Activated CD4-positive, alpha-beta T cell treated with anti-CD3 and anti-CD28 coated beads, Interleukin-2, amount 50 U/mL, for 16 hours (primary cell): ENCODE measurements at regions not wholly inside any gene's neighbourhood (a gene's known extent, or its start where the extent isn't known, plus 50 kb on each side); places are given as distances from the start of the nearest gene placed in this dataset.
"Not testable (repeated sequence)": the region's sequence is repeated elsewhere in the genome, so short reads cannot be mapped to it uniquely, and the experiment has no call there.

Experiments
- DNase-seq: peaks from one replicate; pipeline ENCODE4 v3.0.0-alpha.2; 2020

DNA sequence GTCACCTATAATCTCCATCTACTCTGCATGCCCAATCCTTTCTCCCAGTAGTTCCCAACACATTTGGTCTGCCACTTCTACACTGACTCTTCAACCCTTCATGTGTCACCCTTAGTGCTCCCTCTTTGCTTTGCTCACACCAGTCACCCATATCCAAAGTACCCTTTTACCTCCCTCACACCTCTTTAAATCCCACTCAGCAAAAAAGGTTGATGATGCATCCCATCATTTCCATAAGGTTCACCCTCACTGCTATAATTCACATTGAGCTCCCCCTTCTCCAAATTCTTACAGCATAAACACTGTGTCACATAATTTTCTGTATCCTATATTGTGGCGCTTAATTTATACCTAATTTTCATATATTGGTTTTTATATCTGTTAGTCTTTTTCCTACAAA, 83.8 kb upstream of the ATP1B1 start:
- no peak for DNase-seq

DNA sequence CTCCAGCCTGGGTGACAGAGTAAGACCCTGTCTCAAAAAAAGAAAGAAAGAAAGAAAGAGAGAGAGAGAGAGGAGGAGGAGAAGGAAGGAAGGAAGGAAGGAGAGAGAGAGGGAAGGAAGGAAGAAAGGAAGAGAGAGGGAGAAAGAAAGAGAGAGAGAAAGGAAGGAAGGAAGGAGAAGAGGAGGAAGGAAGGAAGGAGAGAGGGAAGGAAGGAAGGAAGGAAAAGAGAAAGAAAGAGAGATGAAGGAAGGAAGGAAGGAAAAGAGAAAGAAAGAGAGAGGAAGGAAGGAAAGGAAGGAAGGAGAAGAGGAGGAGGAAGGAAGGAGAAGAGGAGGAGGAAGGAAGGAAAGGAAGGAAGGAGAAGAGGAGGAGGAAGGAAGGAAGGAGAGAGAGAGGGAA, 82.2 kb upstream of the ATP1B1 start:
- DNase-seq: no peak

DNA sequence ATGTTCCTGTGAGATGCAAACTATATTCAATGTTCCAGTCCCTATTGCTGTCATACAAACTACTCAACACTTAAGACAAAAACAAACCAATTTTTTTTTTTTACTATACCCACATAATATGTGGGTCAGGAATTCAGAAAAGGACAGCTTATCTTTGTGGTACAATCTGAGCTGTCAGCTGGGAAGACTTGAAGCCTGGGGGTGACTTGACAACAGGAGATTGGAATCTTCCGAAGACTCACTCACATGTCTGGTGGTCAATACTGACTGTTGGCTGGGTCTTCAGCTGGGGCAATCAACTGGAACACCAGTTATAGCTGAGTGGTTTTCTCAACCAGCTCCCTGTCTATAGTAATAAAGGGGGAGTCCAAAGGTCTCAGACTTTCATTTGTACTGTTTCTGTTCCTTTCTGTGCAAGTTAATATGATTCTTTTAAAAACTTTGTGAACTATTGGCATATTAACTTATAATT, 81.7 kb upstream of the ATP1B1 start:
- no peak for DNase-seq

DNA sequence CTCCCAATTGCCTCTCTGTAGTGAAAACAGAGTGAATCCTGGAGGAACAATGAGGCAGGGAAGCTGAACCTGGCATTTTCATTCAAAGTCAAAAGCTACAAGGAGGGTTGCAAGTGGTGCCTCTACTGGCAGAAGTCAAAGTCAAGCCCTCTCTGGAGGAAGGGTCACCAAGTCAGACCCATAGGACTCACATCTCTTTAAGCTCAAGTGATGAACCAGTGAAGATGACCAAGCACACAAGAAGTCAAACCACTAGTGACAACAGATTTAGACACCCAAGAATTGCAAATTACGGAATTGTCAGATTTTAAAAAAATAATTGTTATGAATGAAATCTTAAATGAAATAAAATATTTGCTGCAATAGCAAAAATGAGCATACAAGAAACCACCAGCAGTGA, 81.1 kb upstream of the ATP1B1 start:
- no peak for DNase-seq

DNA sequence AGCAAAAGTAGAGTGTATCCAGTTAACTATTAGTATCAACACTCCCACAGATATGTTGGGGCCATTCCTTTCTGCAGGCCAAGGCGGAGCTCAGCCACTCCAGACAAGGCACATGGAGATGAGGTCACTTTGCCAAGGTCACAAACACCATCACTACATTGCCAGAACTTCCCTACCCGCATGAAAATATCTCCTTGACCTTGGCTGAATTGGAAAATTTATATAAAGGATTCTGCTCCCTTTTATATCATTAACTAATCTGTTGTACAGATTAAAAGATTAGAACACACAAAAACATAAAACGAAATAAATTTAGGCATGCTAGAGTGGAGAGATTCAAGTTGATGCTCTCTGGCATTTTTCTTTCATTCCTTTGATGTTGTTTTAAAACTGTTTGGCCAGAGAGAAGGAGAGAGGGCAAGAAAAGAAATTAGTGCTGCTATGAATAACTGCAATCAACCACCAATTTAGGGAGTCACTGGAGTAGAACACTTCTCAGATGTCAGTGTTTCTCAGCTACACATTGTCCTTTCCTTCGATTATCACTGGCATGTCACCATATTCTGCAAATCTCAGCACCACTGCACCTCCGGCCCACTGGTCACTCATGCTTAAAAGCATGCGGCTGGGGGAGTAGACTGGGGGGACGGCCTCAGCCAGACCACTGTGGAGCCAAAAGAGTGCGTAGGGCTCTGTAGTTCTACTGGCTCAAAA, 78.7 kb upstream of the ATP1B1 start:
- DNase-seq: no peak

DNA sequence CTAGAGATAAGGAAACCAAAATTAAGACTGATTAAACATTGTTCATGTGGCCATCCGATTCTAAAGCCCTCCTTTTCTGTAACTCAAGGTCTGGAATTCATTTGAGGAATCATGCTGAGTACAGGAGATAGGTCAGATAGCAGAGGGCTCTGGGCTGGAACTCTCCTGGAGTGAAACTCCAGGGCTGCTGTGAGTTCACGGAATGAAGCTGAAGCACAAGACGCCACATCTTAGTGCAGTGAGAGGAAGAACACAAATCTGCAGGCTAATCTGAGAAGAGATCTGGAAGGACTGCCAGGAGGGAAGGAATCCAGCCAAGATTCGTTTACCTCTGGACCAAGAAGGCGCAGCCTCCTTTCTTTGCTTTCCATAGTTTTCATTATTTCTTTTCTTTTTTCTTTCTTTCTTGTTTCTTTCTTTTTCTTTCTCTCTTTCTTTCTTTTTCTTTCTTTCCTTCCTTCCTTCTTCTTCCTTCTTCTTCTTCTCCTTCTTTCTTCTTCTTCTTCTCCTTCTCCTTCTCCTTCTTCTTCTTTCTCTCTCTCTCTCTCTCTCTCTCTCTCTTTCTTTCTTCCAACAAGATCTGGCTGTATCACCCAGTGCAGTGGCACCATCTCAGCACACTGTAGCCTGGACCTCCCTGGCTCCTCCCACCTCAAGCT, 74.8 kb upstream of the ATP1B1 start:
- DNase-seq: no peak

DNA sequence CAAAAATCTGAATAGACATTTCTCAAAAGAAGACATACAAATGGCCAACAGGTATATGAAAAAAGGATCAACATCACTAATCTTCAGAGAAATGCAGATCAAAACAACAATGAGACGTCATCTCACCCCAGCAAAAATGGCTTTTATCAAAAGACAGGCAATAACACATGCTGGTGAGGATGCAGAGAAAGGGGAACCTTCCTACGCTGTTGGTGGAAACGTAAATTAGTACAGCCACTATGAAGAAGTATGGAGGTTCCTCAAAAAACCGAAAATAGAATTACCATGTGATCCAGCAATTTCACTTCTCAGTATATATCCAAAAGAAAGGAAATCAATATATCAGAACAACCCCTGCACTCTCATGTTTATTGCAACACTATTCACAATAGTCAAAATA, 65.1 kb upstream of the ATP1B1 start:
- DNase-seq: no peak

DNA sequence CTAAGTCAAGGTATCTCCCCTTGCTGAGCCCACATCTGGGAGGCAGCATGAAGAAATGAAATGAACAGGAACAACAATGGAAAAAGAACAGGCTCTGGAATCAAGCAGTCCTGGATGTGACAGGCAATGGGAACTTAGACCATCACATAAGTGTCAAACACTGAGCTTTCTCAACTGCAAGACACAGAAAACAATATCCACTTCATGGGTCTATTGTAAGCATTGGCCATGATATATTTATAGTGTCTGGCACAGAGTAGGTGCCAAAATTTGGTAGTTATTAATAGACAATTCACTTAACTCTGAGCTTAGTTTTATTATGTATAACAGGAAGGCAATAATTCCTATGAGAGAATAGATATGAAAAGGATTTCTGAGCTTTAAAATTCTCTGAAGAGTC, 64.1 kb upstream of the ATP1B1 start:
- DNase-seq: no peak

DNA sequence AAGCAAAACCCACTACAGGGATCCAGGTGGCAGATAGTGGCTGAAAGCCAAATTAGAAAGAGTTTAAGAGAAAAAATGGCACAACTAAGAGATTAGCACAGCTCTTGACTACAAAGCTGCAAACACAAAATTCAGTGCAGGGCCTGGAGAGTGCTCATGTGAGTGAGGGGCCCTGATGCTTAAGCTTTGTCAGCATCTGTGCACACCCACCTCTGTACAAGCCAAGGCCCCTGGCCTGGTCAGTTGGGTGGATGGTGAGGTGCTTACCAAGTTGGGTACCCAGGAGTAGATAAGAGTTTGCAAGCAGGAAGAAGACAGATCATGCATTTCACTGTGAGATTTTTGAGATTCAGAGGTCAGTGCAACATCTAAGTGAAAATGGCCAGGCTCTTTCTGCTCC, 62.7 kb upstream of the ATP1B1 start:
- DNase-seq: no peak

DNA sequence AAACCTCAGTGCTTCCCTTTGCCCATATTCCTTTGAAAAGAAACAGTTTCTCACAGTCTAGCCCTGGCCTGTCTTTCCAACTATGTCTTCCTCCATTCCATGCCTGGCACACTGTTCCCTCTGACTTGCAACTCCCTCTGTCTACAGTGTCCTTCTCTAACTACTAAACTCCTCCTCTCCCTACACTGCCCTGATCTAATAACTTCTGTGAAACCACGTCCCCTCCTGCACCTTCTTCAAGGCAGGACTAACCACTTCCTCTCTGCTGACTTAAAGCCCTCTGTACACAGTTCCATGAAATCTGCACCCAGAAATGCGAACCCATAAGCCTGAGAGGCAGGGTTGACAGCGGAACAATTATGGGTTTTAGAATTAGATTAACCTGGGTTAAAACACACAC, 62.2 kb upstream of the ATP1B1 start:
- DNase-seq: peak; percentile 72

DNA sequence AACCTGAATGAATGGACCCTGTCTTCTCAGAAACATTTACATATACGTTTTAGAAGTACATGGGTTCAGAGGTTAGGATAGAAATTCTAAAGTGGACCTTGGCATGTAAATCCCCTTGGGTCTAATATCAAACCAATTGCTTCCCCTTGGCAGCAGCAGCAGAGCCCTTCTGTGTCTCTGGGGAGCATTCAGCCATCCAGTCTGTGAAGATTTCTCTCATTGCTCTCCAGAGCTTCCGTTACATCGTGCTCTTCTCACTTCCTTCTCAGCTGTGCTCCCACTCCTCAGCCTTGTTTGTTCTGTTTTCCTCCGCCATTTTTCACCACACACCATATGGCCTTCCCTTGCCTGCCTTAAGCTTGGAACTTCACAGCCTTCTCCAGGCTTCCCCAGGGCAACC, 61.5 kb upstream of the ATP1B1 start:
- no peak for DNase-seq

DNA sequence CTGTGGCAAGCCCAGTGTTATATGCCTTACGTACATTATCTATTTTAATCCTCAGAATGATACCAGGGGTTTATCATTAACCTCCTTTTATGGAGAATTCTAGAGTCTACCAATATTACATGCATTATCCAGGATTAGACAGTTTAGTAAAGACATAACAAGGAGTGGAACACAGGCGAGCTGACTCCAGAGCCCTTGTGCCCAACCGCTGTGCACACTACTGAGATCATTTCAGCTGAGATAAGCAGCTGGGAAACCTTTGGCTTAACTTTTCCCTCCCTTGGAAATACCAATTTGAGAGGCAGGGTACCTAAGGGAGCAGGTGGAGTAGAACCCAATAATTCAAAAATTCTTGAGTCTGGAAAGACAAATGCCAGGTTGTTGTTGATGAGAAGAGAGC, 59.8 kb upstream of the ATP1B1 start:
- no peak for DNase-seq

DNA sequence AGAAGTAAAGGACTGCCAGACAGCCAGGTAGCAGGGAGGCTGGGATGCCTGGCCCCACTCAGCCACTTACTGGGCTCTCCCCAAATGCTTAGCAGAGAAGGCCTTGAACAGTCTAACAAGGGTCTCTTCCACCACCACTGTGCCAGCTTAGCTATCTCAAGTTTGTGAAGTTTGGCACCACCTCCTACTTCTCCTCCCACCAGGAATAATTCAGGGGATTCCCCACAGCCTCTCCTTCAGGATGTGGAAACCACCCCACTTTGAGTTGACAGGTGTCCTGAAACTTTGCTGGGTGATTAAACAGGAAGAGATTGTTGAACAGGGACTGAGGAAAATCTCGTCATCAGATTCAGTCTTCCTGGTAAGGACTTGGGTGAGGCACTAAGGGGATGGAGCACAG, 59.4 kb upstream of the ATP1B1 start:
- no peak for DNase-seq

DNA sequence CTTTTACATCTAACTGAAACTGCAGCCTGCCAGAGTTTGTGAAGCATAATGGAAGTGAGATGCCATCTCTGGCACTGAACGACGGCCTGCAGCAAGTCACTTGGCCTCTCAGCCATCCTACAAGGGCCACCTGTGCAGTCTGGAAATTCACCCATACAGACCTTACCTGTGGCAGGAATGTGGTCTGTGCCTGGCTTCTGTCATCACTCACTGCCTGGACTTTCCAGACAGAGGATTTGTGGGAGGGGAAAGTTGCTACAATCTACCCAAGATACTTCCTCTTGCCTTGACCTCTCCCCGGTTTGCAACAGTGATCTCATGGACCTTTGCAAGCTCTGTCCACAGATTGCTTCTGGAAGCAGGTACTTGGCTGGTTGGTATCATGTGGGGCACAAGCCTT, 58.4 kb upstream of the ATP1B1 start:
- DNase-seq: no peak

DNA sequence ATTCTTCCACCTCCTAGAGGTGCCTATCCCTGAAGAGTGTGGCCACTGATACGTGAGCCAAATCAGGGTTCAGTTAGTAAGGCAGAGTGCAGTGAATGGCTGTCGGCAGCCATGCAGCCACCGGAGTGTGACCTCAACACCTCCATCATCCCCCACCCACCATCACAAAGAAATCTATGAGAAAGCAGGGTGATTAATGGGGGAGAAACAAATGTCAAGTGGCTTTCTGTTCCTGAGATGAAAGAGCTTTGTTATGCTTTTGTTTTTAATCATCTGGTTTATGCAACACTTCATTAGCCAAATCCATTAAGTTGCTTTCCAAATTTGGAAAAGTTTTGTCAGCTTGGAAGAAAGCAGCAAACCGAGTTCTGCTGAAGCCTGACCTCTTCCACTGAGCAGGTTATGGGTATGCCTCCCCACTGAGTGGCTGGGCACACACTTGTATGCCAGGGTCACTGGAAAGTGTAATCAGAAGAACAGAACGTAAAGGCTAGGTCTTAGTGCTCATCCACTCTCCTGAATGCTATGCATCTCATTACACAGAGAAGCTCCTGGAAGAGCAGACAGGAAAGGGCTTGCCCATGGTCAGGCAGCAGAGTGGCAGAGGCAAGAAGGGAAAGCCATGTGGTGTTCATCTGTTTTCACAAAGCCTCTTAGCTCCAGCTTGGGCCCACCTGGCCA, 57.1 kb upstream of the ATP1B1 start:
- peak; percentile 16 for DNase-seq

DNA sequence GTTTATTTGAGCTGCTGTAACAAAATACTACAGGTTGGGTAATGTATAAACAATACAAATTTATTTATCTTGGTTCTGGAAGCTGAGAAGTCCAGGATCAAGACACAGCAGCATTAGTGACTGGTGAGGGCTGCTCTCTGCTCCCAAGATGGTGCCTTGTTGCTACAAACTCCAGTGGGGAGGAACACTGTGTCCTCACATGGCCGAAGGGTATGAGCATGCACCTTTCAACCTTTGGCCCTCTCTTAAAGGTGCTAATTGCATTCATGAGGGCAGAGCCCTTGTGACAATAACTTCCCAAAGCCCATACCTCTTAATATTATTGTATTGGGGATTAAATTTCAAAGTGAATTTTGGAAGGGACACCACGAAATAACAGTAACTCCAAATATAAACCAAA, 55.3 kb upstream of the ATP1B1 start:
- no peak for DNase-seq

DNA sequence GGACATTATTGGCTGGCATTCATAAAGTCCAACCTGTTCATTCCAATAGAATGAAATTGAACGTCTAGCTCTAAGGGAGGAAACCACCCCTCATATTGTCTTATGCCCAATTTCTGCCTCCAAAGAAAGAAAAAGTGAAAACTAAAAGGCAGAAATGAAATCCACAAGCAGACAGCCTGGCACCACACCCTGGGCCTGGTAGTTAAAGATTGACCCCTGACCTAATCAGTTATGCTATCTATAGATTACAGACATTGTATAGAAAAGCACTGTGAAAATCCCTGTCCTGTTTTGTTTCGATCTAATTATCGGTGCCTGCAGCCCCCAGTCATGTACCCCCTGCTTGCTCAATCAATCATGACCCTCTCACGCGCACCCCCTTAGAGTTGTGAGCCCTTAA, 54.3 kb upstream of the ATP1B1 start:
- not testable (repeated sequence) for DNase-seq

DNA sequence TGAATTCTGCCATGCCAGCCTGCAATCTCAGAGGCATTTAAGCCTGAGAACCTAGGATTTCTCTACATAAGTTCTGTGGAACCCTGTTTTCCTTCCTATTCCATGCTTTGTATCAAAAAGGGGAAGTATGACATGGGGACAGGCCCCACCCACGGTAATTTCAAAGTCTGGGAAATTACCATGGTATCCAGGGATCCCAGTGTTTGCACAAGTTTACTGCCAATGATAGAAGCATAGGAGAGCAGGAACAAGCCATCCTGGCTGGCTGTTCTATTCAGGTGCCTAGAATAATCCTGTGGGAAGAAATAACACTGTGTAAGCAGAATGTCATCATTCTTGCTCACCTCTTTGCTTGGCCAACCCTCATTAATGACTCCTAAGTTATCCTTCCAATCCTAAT, 53.8 kb upstream of the ATP1B1 start:
- no peak for DNase-seq

DNA sequence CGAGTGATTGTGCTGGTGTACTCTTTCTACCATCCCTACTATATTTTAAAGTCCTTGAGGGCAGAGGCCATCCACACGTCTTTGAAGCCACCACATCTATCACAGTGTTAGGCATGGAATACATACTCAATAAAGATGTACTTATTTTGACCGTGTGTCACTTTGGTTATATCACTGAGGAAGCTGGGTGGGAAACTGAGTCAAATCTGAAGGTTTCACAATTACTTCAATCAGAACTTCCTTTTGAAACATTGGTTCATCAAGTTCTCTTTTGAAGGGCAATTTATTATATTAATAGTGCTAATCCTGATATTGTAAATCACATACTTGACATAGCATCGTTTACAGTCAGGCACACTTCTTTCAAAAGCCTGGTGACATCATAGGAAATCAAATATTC, 53.3 kb upstream of the ATP1B1 start:
- DNase-seq: peak; percentile 9
